Ovary (tissue), 3 donors: ENCODE measurements at regions not wholly inside any gene's neighbourhood (a gene's known extent, or its start where the extent isn't known, plus 50 kb on each side); places are given as distances from the start of the nearest gene placed in this dataset.

Experiments
- EP300 ChIP-seq: sonication (generic); formaldehyde crosslinking; IDR thresholded peaks from one replicate; pipeline ENCODE4 v1.6.1; 2017; ENCODE audit warnings: antibody characterized with exemption
- POLR2A ChIP-seq: fragments of 450-650 bp; IDR thresholded peaks from one replicate; pipeline ENCODE4 v1.6.1; 2017; ENCODE audit warnings: antibody characterized with exemption, mild to moderate bottlenecking, moderate library complexity
- TF ChIP-seq, protein P1 (sequence below), 3 donors: fragments of 450-650 bp in 2 of 3; fragments of 200-600 bp in 1 of 3; IDR thresholded peaks; one replicate each; pipeline versions ENCODE4 v1.5.1 to v1.8.0; 2016 to 2022; ENCODE audit warnings: antibody characterized with exemption in 3 of 3, mild to moderate bottlenecking in 1 of 3
- donor health status: DM: no; HTN: no; CAD: no.

DNA sequence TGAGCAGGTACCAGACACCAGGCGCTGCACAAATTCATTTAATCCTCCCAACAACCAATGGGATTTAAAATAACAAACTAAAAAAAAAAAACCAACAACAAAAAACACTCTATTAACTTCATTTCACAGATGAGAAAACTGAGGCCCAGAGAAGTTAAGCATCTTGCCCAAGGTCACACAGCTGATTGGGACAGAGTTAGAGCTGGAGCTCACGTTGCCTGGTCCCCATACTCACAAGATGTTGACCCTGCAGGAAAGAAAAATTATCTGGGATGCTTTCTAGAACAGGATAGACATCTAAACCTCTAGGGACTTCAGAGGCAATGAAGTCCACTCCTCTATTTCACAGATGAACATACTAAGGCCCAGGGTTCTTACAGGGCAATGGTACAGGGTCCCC lies 175.3 kb downstream of the PSMG1 start:
- TF ChIP-seq, protein P1, sequence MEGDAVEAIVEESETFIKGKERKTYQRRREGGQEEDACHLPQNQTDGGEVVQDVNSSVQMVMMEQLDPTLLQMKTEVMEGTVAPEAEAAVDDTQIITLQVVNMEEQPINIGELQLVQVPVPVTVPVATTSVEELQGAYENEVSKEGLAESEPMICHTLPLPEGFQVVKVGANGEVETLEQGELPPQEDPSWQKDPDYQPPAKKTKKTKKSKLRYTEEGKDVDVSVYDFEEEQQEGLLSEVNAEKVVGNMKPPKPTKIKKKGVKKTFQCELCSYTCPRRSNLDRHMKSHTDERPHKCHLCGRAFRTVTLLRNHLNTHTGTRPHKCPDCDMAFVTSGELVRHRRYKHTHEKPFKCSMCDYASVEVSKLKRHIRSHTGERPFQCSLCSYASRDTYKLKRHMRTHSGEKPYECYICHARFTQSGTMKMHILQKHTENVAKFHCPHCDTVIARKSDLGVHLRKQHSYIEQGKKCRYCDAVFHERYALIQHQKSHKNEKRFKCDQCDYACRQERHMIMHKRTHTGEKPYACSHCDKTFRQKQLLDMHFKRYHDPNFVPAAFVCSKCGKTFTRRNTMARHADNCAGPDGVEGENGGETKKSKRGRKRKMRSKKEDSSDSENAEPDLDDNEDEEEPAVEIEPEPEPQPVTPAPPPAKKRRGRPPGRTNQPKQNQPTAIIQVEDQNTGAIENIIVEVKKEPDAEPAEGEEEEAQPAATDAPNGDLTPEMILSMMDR (IDR thresholded peaks at IDR 0.05) = no peak
- TF ChIP-seq POLR2A (no peak), EP300 (no peak)
